HFFc6 (cell line): ENCODE measurements at regions not wholly inside any gene's neighbourhood (a gene's known extent, or its start where the extent isn't known, plus 50 kb on each side); places are given as distances from the start of the nearest gene placed in this dataset.

ENCODE experiments used
- DNase-seq: peaks from one replicate; pipeline ENCODE4 v3.0.0-alpha.2; 2018
- H3K27ac Mint-ChIP-seq: 2 replicates; pipeline ENCODE4 v1.8.0; 2020; ENCODE audit warnings: mild to moderate bottlenecking, mixed read lengths
- H3K27me3 Mint-ChIP-seq: 2 replicates; pipeline ENCODE4 v1.8.0; 2021; ENCODE audit warnings: mild to moderate bottlenecking, moderate library complexity, mixed read lengths; ENCODE audit not compliant: insufficient read depth
- H3K36me3 Mint-ChIP-seq: 2 replicates; pipeline ENCODE4 v1.8.0; 2021; ENCODE audit warnings: low read depth, mixed read lengths
- H3K4me1 Mint-ChIP-seq: 2 replicates; pipeline ENCODE4 v1.8.0; 2020; ENCODE audit warnings: low read depth, mixed read lengths
- H3K4me3 Mint-ChIP-seq: 2 replicates; pipeline ENCODE4 v1.8.0; 2020; ENCODE audit warnings: mild to moderate bottlenecking, moderate library complexity, mixed read lengths
- H3K9me3 Mint-ChIP-seq: 2 replicates; pipeline ENCODE4 v1.8.0; 2020; ENCODE audit warnings: mild to moderate bottlenecking, mixed read lengths
- TF ChIP-seq, protein P1 (sequence below): fragments of 200-600 bp; sonication (generic); IDR thresholded peaks from 2 replicates; pipeline ENCODE4 v1.5.0; 2021; ENCODE audit warnings: antibody characterized with exemption, mild to moderate bottlenecking

DNA sequence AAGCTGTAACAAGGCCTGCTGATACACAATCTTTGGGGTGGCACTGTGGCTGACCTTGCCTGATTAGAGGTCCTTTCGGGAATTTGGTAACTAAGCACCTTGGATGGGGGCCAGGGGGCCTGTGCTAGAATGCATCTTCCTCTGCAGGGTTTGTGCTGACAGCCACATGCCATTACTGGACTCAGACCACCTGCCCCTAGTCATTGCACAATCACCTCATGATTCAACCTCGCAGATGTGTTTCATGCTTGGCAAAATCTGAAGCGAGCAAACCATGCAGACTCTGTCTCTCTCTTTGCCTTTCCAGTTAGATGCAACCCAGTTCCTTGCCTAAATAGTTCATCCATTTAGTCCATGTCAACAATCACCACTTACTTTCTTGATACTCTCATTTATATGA, 96.5 kb upstream of the ERCC6L2 start:
- H3K4me1 Mint-ChIP-seq, result no peaks in the 10 kb centered on the region
- H3K27ac Mint-ChIP-seq, result no peak overlapping the region
- DNase-seq, result no peak
- no peaks in the 10 kb centered on the region for H3K9me3 Mint-ChIP-seq
- no peak overlapping the region for H3K4me3 Mint-ChIP-seq
- H3K36me3 Mint-ChIP-seq, result no peaks in the 10 kb centered on the region
- TF ChIP-seq, protein P1, sequence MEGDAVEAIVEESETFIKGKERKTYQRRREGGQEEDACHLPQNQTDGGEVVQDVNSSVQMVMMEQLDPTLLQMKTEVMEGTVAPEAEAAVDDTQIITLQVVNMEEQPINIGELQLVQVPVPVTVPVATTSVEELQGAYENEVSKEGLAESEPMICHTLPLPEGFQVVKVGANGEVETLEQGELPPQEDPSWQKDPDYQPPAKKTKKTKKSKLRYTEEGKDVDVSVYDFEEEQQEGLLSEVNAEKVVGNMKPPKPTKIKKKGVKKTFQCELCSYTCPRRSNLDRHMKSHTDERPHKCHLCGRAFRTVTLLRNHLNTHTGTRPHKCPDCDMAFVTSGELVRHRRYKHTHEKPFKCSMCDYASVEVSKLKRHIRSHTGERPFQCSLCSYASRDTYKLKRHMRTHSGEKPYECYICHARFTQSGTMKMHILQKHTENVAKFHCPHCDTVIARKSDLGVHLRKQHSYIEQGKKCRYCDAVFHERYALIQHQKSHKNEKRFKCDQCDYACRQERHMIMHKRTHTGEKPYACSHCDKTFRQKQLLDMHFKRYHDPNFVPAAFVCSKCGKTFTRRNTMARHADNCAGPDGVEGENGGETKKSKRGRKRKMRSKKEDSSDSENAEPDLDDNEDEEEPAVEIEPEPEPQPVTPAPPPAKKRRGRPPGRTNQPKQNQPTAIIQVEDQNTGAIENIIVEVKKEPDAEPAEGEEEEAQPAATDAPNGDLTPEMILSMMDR, result no peak
- H3K27me3 Mint-ChIP-seq, result peaks cover 28% of the 10 kb centered on the region

DNA sequence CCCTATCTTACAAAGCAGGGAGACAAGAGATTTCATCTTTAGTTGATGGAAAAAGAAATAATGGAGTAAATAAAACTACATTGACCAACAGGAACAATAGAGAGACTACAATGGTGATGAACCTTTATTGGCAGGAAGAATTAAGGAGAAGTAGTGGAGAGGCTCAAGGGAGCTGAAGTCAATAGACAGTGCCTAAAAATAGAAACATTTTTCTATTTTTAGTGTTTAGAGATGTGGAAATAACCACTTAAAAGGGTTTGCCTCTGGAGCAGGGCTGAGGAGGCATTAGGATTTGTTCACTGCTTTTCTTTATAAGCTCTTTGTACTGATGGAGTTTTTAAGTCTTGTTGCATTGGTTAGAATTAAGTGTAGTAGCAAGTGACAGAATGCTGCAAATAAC, 98.4 kb upstream of the ERCC6L2 start:
- Mint-ChIP-seq H3K27ac (no peak overlapping the region), H3K36me3 (no peaks in the 10 kb centered on the region), H3K4me3 (no peak overlapping the region), H3K9me3 (no peaks in the 10 kb centered on the region), H3K4me1 (no peaks in the 10 kb centered on the region; the same call in 1 of the 2 replicates), H3K27me3 (peaks cover 21% of the 10 kb centered on the region)
- DNase-seq, result no peak
- TF ChIP-seq, protein P1, result no peak

DNA sequence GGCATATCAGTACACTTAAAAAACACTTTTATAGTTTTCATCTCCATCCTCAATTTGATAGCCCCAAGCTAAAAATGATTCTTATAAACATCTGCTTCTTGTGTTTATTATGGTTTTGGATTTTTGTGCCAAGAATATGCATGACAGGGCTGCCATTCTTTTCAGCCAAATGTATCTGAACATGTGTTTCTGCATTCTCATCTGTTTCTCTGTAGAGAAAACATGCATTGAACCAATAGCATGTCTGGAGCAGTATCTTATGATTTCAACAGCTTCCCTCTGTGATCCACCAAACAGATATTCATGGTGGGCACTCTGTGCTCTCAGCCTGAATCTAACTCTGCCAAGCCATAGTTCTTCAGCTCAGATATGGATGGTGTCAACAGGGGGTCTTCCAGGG, 99.3 kb upstream of the ERCC6L2 start:
- H3K27ac Mint-ChIP-seq, result no peak overlapping the region
- TF ChIP-seq, protein P1, result no peak
- no peak for DNase-seq
- H3K9me3 Mint-ChIP-seq, result no peaks in the 10 kb centered on the region
- no peaks in the 10 kb centered on the region for H3K36me3 Mint-ChIP-seq
- H3K4me3 Mint-ChIP-seq, result no peak overlapping the region
- peaks cover 21% of the 10 kb centered on the region for H3K27me3 Mint-ChIP-seq
- H3K4me1 Mint-ChIP-seq, result no peaks in the 10 kb centered on the region; the same call in 1 of the 2 replicates

DNA sequence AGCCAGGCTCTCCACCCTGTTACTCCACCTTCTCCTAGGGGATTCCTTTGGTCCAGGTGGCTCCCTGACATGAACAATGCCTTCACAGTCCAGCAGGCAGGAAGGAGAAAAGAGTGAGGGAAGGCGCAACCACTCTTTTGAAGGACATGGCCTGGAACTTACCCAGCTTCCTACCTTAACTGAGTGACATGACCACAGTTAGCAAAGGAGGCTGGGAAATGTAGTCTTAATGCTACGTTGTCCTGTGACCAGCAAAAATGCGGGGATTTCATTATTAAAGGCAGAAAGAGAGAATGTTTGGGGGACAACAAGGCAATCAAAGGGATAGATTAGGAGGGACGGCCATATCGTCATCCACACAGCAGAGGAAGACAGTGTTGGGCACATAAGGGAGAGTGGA, 100.3 kb upstream of the ERCC6L2 start:
- H3K9me3 Mint-ChIP-seq, result no peaks in the 10 kb centered on the region
- no peaks in the 10 kb centered on the region; the same call in 1 of the 2 replicates for H3K4me1 Mint-ChIP-seq
- no peaks in the 10 kb centered on the region for H3K36me3 Mint-ChIP-seq
- H3K27ac Mint-ChIP-seq, result no peak overlapping the region
- H3K27me3 Mint-ChIP-seq, result peaks cover 21% of the 10 kb centered on the region
- H3K4me3 Mint-ChIP-seq, result no peak overlapping the region
- DNase-seq, result no peak
- TF ChIP-seq, protein P1, result no peak

DNA sequence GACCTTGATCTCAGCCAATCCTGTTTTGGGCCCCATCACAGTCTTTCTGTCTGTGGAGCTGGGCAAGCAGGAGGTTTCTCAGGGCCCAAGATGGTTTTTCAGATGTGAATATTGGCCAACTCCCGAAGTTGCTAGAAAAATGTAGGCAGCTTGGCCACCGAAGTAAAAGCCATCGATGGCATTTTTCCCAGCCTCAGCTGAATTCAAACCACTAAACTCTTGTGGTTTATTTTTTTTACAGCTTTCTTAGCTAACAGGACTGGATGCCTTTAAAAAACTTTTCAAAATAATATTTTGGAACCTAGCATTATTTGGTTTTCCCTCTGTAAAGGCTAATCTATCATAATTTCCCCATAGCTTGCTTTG, 102.5 kb upstream of the ERCC6L2 start:
- DNase-seq, result no peak
- H3K4me3 Mint-ChIP-seq, result no peak overlapping the region

More for the DNA sequence above, 102.5 kb upstream of the ERCC6L2 start:
- Mint-ChIP-seq H3K36me3 (no peaks in the 10 kb centered on the region), H3K27me3 (peaks cover 20% of the 10 kb centered on the region), H3K4me1 (no peaks in the 10 kb centered on the region; the same call in 1 of the 2 replicates), H3K9me3 (no peaks in the 10 kb centered on the region), H3K27ac (no peak overlapping the region)
- TF ChIP-seq, protein P1, result no peak
